UCSD-AML1 (cell line): ENCODE measurements at regions not wholly inside any gene's neighbourhood (a gene's known extent, or its start where the extent isn't known, plus 50 kb on each side); places are given as distances from the start of the nearest gene placed in this dataset.

Experiments used
- DNase-seq: peaks from one replicate; lab custom pipeline; 2025; ENCODE audit not compliant: unreplicated experiment; lab: John Stamatoyannopoulos, UW

- DNase-seq = no peak
Measured at GRCh38 chr17:55635253-55635914, 87.3 kb downstream of the TMEM100 start.

GRCh38 chr17:55634702-55635101 is 88.0 kb downstream of the TMEM100 start:
- no peak for DNase-seq

- DNase-seq = no peak
Measured at GRCh38 chr17:55632893-55633292, 89.8 kb downstream of the TMEM100 start.

- DNase-seq = no peak
Measured at GRCh38 chr17:55632236-55632635, 90.4 kb downstream of the TMEM100 start.

GRCh38 chr17:55629995-55630394 is 92.7 kb downstream of the TMEM100 start:
- DNase-seq = no peak

GRCh38 chr17:55625521-55625920 is 97.1 kb downstream of the TMEM100 start:
- DNase-seq = no peak

- no peak for DNase-seq
Measured at GRCh38 chr17:55624772-55625433, 97.8 kb downstream of the TMEM100 start.

- DNase-seq = no peak
Measured at GRCh38 chr17:55622547-55622946, 100.1 kb downstream of the TMEM100 start.

GRCh38 chr17:55620945-55621344 is 101.7 kb downstream of the TMEM100 start:
- no peak for DNase-seq

GRCh38 chr17:55620023-55620422 is 102.6 kb downstream of the TMEM100 start:
- DNase-seq = no peak

- DNase-seq = no peak
Measured at GRCh38 chr17:55617441-55617840, 105.2 kb downstream of the TMEM100 start.

GRCh38 chr17:55614061-55614460 is 102.8 kb upstream of the SMIM36 start:
- DNase-seq = no peak

- DNase-seq = no peak
Measured at GRCh38 chr17:55612691-55613141, 101.5 kb upstream of the SMIM36 start.

GRCh38 chr17:55607731-55608341 is 96.6 kb upstream of the SMIM36 start:
- DNase-seq = no peak

GRCh38 chr17:55606488-55606815 is 95.2 kb upstream of the SMIM36 start:
- DNase-seq = no peak

GRCh38 chr17:55605705-55606487 is 94.6 kb upstream of the SMIM36 start:
- no peak for DNase-seq

- DNase-seq = no peak
Measured at GRCh38 chr17:55601874-55602364, 90.7 kb upstream of the SMIM36 start.

GRCh38 chr17:55598495-55598894 is 87.2 kb upstream of the SMIM36 start:
- no peak for DNase-seq

GRCh38 chr17:55588446-55589242 is 77.4 kb upstream of the SMIM36 start:
- no peak for DNase-seq

- no peak for DNase-seq
Measured at GRCh38 chr17:55587608-55588139, 76.4 kb upstream of the SMIM36 start.
